Heart right ventricle (tissue), 16 donors: ENCODE measurements at regions not wholly inside any gene's neighbourhood (a gene's known extent, or its start where the extent isn't known, plus 50 kb on each side); places are given as distances from the start of the nearest gene placed in this dataset.

ENCODE experiments used
- ATAC-seq, 8 donors: fragments of 200-7000 bp; cut with Tn5 transposase; one replicate each; pipeline ENCODE4 v1.9.1; 2020; ENCODE audit warnings: mild to moderate bottlenecking in 8 of 8, moderate library complexity in 8 of 8, moderate number of reproducible peaks in 1 of 8
- DNase-seq, 2 donors: peaks; one replicate each; pipeline ENCODE4 v3.0.0-alpha.2; 2020
- H3K27ac ChIP-seq, 10 donors: fragments of 200-600 bp; sonication (generic) in 2 of 10; one replicate each; pipeline versions ENCODE4 v1.5.0 to v1.8.0; 2020 to 2022; ENCODE audit warnings: mild to moderate bottlenecking in 3 of 10
- H3K27me3 ChIP-seq, 7 donors: fragments of 200-600 bp; one replicate each; pipeline ENCODE4 v1.8.0; 2021 to 2022; ENCODE audit warnings: mild to moderate bottlenecking in 2 of 7
- H3K36me3 ChIP-seq, 9 donors: fragments of 200-600 bp; sonication (generic) in 1 of 9; one replicate each; pipeline versions ENCODE4 v1.5.0 to v1.8.0; 2020 to 2022; ENCODE audit warnings: mild to moderate bottlenecking in 2 of 9
- H3K4me1 ChIP-seq, 9 donors: fragments of 200-600 bp; sonication (generic) in 1 of 9; one replicate each; pipeline versions ENCODE4 v1.5.0 to v1.8.0; 2020 to 2022; ENCODE audit warnings: mild to moderate bottlenecking in 4 of 9
- H3K4me3 ChIP-seq, 10 donors: fragments of 200-600 bp; sonication (generic) in 2 of 10; one replicate each; pipeline versions ENCODE4 v1.5.0 to v1.8.0; 2020 to 2022; ENCODE audit warnings: mild to moderate bottlenecking in 7 of 10, moderate library complexity in 2 of 10
- H3K9me3 ChIP-seq, 11 donors: fragments of 200-600 bp in 10 of 11; sonication (generic) in 2 of 11; one replicate each; pipeline versions ENCODE4 v1.5.0 to v1.8.0; 2013 to 2022; ENCODE audit warnings: mild to moderate bottlenecking in 2 of 11, control low read depth in 1 of 11, moderate library complexity in 1 of 11
- WGBS, 2 donors: extraction: QIAGEN DNeasy Blood & Tissue Kit; methylation state at CpG; one replicate each; pipeline ENCODE4 v1.1.7; 2013; ENCODE audit warnings: inconsistent platforms in 1 of 2; 5-methylcytosine and 5-hydroxymethylcytosine counted together
- intact Hi-C, 10 donors: fragments of 100-400 bp; cut with DNase I; formaldehyde crosslinking; loops; one replicate each; pipeline versions ENCODE4 v1.11.1 to v1.14.2; 2022
- TF ChIP-seq, protein P1 (sequence below), 9 donors: fragments of 200-600 bp; sonication (generic) in 2 of 9; IDR thresholded peaks; one replicate each; pipeline versions ENCODE4 v1.5.0 to v1.8.0; 2021 to 2022; ENCODE audit warnings: antibody characterized with exemption in 9 of 9, mild to moderate bottlenecking in 5 of 9, moderate library complexity in 1 of 9
- donor health status: Arrhythmogenic right ventricular cardiomyopathy.
- donor health status: ischemic (EF 13 %, LVEDD 7.1; RV severe dilation, severe dysfunction).
- donor health status: healthy with polysubstance abuse.
- donor health status: DM: no; HTN: yes; CAD: no.
- donor health status: DM: no; HTN: no; CAD: no.
- donor health status: ischemic (EF 25% LVEDD 6.9; RV normal size, moderate dysfunction).
- donor health status: ischemic (EF 25% LVEDD 5.7; RV mildly dilated, moderate dysfunction).
- donor health status: healthy.
- donor health status: DM: yes; HTN: yes; CAD: no.
- donor health status: Ischemic cardiomyopathy.
- donor health status: ischemic (EF 35%, LVEDD 5.7; RV mildly dilated, moderate dysfunction).
- donor health status: nonischemic (EF 11% LVEDD 7.7; RV severe dilation, severe dysfunction).
- donor health status: DM: yes; HTN: yes; CAD: no.
- donor health status: PGD.
- donor health status: ischemic (EF 29% LVEDD 5.4; RV normal size, mild dysfunction).
- donor health status: nonischemic (EF 23%, LVEDD 6.1; RV moderate dilation, normal function).

- no peaks in the 10 kb centered on the region for H3K27me3 ChIP-seq
- peaks cover 0 to 8% (median 0%) of the 10 kb centered on the region in 11 donors for H3K9me3 ChIP-seq
- TF ChIP-seq, protein P1, sequence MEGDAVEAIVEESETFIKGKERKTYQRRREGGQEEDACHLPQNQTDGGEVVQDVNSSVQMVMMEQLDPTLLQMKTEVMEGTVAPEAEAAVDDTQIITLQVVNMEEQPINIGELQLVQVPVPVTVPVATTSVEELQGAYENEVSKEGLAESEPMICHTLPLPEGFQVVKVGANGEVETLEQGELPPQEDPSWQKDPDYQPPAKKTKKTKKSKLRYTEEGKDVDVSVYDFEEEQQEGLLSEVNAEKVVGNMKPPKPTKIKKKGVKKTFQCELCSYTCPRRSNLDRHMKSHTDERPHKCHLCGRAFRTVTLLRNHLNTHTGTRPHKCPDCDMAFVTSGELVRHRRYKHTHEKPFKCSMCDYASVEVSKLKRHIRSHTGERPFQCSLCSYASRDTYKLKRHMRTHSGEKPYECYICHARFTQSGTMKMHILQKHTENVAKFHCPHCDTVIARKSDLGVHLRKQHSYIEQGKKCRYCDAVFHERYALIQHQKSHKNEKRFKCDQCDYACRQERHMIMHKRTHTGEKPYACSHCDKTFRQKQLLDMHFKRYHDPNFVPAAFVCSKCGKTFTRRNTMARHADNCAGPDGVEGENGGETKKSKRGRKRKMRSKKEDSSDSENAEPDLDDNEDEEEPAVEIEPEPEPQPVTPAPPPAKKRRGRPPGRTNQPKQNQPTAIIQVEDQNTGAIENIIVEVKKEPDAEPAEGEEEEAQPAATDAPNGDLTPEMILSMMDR (IDR thresholded peaks at IDR 0.05): no peak
- intact Hi-C loops: no loop called here
- no peak for ATAC-seq
- 77 to 89% methylated on average over 6 of the region's 6 CpGs for WGBS, 2 donors
- no peak for DNase-seq
- no peaks in the 10 kb centered on the region for H3K4me1 ChIP-seq
- H3K36me3 ChIP-seq: no peaks in the 10 kb centered on the region
- no peak overlapping the region for H3K4me3 ChIP-seq
- no peak overlapping the region for H3K27ac ChIP-seq
These were observed 1579.2 kb upstream of the ACVR2A start for GRCh38 chr2:146265656-146266055.

GRCh38 chr2:146262606-146263005, 1582.2 kb upstream of the ACVR2A start:
- intact Hi-C loops: no loop called here
- no peaks in the 10 kb centered on the region for H3K27me3 ChIP-seq
- ATAC-seq: no peak
- H3K27ac ChIP-seq: no peak overlapping the region
- no peaks in the 10 kb centered on the region for H3K36me3 ChIP-seq
- TF ChIP-seq, protein P1 (IDR thresholded peaks at IDR 0.05): no peak
- no peak overlapping the region for H3K4me3 ChIP-seq
- WGBS, 2 donors: 81 to 84% methylated on average over 4 of the region's 4 CpGs
- DNase-seq: no peak
- H3K9me3 ChIP-seq: peaks cover 0 to 8% (median 0%) of the 10 kb centered on the region in 11 donors
- H3K4me1 ChIP-seq: no peaks in the 10 kb centered on the region

DNA sequence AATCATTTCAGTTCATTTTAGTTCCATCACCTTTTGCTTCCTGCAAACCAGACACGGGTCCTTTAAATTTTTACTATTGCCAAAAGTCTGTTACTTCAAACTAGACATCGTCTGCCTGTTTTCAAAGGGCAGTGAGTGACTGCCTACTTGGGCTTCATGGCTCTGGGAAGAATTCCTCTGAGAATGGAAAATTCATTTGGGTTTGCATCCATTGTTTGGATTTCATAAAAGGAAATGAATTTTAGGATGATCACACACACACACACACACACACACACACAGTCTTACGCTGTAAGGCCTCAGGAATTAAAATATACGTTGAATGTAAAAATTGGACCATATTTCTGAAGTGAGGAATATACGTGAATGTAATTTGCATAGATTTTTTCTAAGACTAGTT, 1584.3 kb upstream of the ACVR2A start:
- intact Hi-C loops: no loop called here

DNA sequence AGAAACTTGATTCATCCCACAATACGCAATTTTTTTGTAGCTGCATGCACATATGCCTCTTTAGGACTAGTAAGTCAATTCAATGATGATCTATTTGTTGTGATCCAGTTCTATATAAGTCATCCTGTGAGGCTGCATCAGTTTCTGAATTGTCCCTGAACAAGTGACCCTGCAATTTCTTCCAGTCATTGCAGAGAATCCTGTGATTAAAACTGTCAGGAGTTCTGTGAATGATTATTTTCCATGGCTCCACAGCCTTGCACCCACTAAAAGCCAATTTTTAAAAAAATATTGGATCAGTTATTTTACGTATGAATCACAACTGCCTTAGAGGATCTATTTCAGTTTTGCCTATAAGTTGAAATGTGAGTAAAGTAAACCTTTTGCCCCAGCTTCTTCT, 1585.0 kb upstream of the ACVR2A start:
- H3K4me1 ChIP-seq: no peaks in the 10 kb centered on the region
- peaks cover 0 to 8% (median 0%) of the 10 kb centered on the region in 11 donors for H3K9me3 ChIP-seq
- intact Hi-C loops: no loop called here
- ATAC-seq: no peak
- no peaks in the 10 kb centered on the region for H3K36me3 ChIP-seq
- no peak for DNase-seq
- TF ChIP-seq, protein P1 (IDR thresholded peaks at IDR 0.05): no peak
- H3K27ac ChIP-seq: no peak overlapping the region
- H3K27me3 ChIP-seq: no peaks in the 10 kb centered on the region
- H3K4me3 ChIP-seq: no peak overlapping the region
- 90 to 93% methylated on average over 2 of the region's 2 CpGs for WGBS, 2 donors

More for the DNA sequence above, 1584.3 kb upstream of the ACVR2A start:
- Histone ChIP-seq H3K4me3 (no peak overlapping the region), H3K27ac (no peak overlapping the region), H3K4me1 (no peaks in the 10 kb centered on the region), H3K9me3 (peaks cover 0 to 8% (median 0%) of the 10 kb centered on the region in 11 donors), H3K27me3 (no peaks in the 10 kb centered on the region), H3K36me3 (no peaks in the 10 kb centered on the region)
- ATAC-seq: no peak
- TF ChIP-seq, protein P1 (IDR thresholded peaks at IDR 0.05): no peak
- 47 to 55% methylated on average over 5 of the region's 5 CpGs for WGBS, 2 donors
- DNase-seq: no peak
